WI38 (cell line): ENCODE measurements at regions not wholly inside any gene's neighbourhood (a gene's known extent, or its start where the extent isn't known, plus 50 kb on each side); places are given as distances from the start of the nearest gene placed in this dataset.

Experiments used
- H3K4me3 ChIP-seq: 2 replicates; pipeline ENCODE4 v1.5.1; 2011; ENCODE audit warnings: low read depth, mild to moderate bottlenecking, control low read depth, low read length
- TF ChIP-seq, protein P1 (sequence below): IDR thresholded peaks from 2 replicates; pipeline ENCODE4 v1.5.1; 2012; ENCODE audit warnings: low read depth, mild to moderate bottlenecking, control low read depth, low read length

DNA sequence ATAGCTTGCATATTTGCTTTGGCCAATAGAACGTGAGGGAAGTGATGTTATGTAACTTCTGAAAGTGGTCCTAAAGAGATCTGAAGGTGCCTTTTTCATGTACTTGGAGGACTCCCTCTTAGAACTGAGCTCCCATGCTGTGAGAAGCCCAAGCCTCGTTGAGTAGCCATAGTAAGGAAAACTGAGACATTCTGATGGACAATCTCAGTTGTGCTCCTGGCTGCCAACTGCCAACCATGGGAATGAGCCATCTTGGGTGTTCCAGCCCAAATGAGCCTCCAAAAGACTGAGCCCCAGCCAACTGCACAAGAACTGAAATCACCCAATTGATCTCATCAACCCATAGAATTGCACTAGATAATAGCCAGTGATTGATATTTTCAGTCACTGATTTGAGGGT lies 106.7 kb downstream of the MRPL39 start:
- TF ChIP-seq, protein P1, sequence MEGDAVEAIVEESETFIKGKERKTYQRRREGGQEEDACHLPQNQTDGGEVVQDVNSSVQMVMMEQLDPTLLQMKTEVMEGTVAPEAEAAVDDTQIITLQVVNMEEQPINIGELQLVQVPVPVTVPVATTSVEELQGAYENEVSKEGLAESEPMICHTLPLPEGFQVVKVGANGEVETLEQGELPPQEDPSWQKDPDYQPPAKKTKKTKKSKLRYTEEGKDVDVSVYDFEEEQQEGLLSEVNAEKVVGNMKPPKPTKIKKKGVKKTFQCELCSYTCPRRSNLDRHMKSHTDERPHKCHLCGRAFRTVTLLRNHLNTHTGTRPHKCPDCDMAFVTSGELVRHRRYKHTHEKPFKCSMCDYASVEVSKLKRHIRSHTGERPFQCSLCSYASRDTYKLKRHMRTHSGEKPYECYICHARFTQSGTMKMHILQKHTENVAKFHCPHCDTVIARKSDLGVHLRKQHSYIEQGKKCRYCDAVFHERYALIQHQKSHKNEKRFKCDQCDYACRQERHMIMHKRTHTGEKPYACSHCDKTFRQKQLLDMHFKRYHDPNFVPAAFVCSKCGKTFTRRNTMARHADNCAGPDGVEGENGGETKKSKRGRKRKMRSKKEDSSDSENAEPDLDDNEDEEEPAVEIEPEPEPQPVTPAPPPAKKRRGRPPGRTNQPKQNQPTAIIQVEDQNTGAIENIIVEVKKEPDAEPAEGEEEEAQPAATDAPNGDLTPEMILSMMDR, result no peak
- H3K4me3 ChIP-seq, result no peak overlapping the region

DNA sequence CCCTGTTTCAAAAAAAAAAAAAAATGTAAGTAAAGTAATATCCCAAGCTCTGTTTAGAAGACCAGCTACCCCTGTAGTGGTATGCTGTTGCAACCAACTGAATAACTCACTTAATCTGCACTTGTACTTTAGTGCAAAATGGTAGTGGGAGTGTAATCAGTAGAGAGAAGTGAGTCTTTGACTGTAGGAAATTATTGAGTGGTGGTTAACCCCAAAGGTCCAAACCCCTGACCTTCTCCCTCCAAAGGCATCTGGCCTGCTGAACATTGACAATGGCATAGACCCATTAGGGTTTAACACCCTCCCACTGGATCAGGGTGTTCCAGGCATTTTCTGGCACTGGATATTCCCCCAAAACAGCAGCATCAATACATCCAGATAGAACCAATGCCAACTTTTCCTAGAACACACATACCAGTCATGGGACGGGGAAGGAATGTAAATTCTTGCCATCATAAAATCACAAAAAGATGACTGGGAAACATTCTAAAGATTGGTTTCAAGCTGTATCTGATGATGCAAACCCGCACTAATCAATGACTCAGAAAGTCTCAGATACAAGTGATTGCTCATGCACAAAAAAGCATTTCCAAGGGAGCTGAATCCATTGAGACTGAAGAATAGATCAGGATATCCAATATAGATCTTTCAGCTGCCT lies 110.3 kb downstream of the MRPL39 start:
- H3K4me3 ChIP-seq, result no peak overlapping the region
- TF ChIP-seq, protein P1, result no peak

DNA sequence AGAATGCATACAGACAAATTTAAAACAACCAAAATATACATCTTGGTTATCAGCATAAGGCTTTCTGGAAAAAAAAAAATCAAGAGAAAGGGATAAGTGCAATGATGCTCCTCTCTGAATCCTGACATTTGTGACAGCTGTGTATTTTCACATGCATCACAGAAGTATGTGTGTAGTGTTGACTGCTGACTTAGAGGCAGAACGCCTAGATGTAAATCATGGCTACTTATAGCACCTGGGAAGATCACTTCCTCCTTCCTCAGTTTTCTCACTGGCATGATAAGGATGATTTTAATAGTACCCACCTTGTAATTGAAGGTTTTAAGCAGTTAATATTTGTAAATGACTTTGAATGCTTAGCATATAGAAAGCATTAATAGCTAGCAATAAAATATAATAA lies 112.5 kb downstream of the MRPL39 start:
- TF ChIP-seq, protein P1, result no peak
- no peak overlapping the region for H3K4me3 ChIP-seq

DNA sequence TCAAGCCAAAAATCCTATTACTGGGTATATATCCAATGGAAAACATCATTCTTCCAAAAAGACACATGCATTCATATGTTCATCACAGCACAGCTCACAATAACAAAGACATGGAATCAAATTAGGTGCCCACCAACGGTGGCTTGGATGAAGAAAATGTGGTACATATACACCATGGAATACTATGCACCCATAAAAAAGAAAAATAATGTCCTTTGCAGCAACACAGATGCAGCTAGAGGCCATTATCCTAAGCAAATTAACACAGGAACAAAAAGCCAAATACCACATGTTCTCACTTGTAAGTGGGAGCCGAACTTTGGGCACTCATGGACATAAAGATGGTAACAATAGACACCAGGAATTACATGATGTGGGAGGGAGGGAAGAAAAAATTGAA lies 113.6 kb downstream of the MRPL39 start:
- no peak overlapping the region for H3K4me3 ChIP-seq
- TF ChIP-seq, protein P1, result no peak

GRCh38 chr21:25491267-25491666 lies 116.0 kb downstream of the MRPL39 start:
- H3K4me3 ChIP-seq, result no peak overlapping the region
- TF ChIP-seq, protein P1, result no peak

DNA sequence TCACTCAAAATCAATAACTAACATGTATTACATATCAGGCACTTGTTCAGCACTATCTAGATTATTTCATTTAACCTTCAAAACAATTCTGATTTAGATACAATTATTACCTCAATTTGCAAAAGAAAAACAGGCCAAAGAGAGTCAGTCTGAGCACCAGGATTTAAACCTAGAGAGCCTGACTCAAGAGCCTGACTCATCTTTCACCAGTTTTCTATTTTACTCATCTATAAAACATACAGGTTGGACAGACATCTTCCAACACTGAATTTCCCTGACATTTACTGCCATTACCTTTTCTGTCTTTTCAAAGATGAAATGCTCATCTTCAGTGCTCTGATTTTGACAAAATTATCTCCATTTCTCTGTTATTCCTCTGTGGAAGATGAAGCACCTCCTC lies 116.5 kb downstream of the MRPL39 start:
- TF ChIP-seq, protein P1, result no peak
- no peak overlapping the region for H3K4me3 ChIP-seq

- TF ChIP-seq, protein P1, result no peak
These were observed 117.6 kb downstream of the MRPL39 start for GRCh38 chr21:25489673-25490072.

More at GRCh38 chr21:25489673-25490072, 117.6 kb downstream of the MRPL39 start:
- H3K4me3 ChIP-seq, result no peak overlapping the region
